Panc1 (cell line): ENCODE measurements at regions not wholly inside any gene's neighbourhood (a gene's known extent, or its start where the extent isn't known, plus 50 kb on each side); places are given as distances from the start of the nearest gene placed in this dataset.
"Not testable (repeated sequence)": the region's sequence is repeated elsewhere in the genome, so short reads cannot be mapped to it uniquely, and the experiment has no call there.

Experiments used
- ATAC-seq: fragments of 200-7000 bp; cut with Tn5 transposase; 2 replicates; pipeline ENCODE4 v1.9.1; 2020; ENCODE audit warnings: mild to moderate bottlenecking, moderate library complexity
- BruUV-seq: library from RNA; stranded (reverse); fragments of 400-500 nt; replicated peaks from 2 replicates; lab custom pipeline; 2021; lab: Mats Ljungman, UMichigan
- CTCF ChIA-PET: fragments of 300-600 bp; sonication (Branson Sonifier 250); formaldehyde crosslinking; loops from one replicate; lab custom pipeline; 2022; ENCODE audit warnings: antibody characterized with exemption; lab: Charles Lee
- POLR2A ChIA-PET: fragments of 300-600 bp; sonication (Branson Sonifier 250); formaldehyde crosslinking; loops from one replicate; lab custom pipeline; 2022; ENCODE audit warnings: antibody characterized with exemption; lab: Charles Lee
- DNase-seq: peaks from one replicate; pipeline ENCODE4 v3.0.0-alpha.2; 2010; ENCODE audit warnings: low read depth, low spot score
- H3K27ac ChIP-seq: 2 replicates; pipeline ENCODE4 v1.5.1; 2011; ENCODE audit warnings: mild to moderate bottlenecking, low read length, inconsistent platforms
- H3K27me3 ChIP-seq: fragments of 200-500 bp; sonication (Bioruptor generic); 2 replicates; pipeline ENCODE4 v1.6.0; 2014; ENCODE audit warnings: low read length, inconsistent platforms; ENCODE audit not compliant: control insufficient read depth, insufficient read depth
- H3K36me3 ChIP-seq: fragments of 200-500 bp; sonication (Bioruptor generic); 2 replicates; pipeline ENCODE4 v1.5.1; 2014; ENCODE audit warnings: inconsistent platforms, mild to moderate bottlenecking, low read length, moderate library complexity; ENCODE audit not compliant: control insufficient read depth, insufficient read depth
- H3K4me1 ChIP-seq: 2 replicates; pipeline ENCODE4 v1.5.1; 2011; ENCODE audit warnings: inconsistent platforms, mild to moderate bottlenecking, low read length, moderate library complexity; ENCODE audit not compliant: control insufficient read depth, insufficient read depth
- H3K4me3 ChIP-seq, 2 experiments: 2 replicates each; pipeline ENCODE4 v1.5.1; 2011 to 2012; ENCODE audit warnings: low read depth in 2 of 2, low read length in 2 of 2, mild to moderate bottlenecking in 2 of 2, inconsistent platforms in 1 of 2, moderate library complexity in 1 of 2
- H3K9me3 ChIP-seq: fragments of 200-500 bp; sonication (Bioruptor generic); 2 replicates; pipeline ENCODE4 v1.5.1; 2014; ENCODE audit warnings: low read depth, mild to moderate bottlenecking, inconsistent platforms, low read length, moderate library complexity; ENCODE audit not compliant: control insufficient read depth, insufficient read depth
- POLR2AphosphoS5 ChIP-seq: IDR thresholded peaks from 2 replicates; pipeline ENCODE4 v1.6.1; 2012; ENCODE audit warnings: mild to moderate bottlenecking, low read depth, low read length, moderate library complexity
- SIN3A ChIP-seq: IDR thresholded peaks from 2 replicates; pipeline ENCODE4 v1.6.1; 2012; ENCODE audit warnings: low read depth, mild to moderate bottlenecking, low read length, moderate library complexity, borderline replicate concordance; ENCODE audit not compliant: insufficient read depth
- TCF7L2 ChIP-seq: IDR thresholded peaks from 2 replicates; pipeline ENCODE4 v1.6.1; 2011; ENCODE audit warnings: mild to moderate bottlenecking, low read depth, low read length, inconsistent platforms
- in situ Hi-C: cut with HindIII; loops from 2 replicates; pipeline ENCODE4 v1.10.0; 2016; ENCODE audit warnings: low sequenced_read_pairs, low pct_unique_long_range_greater_than_20kb
- intact Hi-C: fragments of 100-400 bp; cut with micrococcal nuclease; formaldehyde crosslinking; loops from one replicate; pipeline ENCODE4 v1.10.0; 2022; ENCODE audit not compliant: unreplicated experiment
- TF ChIP-seq, protein P1 (sequence below): fragments of 450-650 bp; IDR thresholded peaks from 2 replicates; pipeline ENCODE4 v1.5.1; 2017; ENCODE audit warnings: mild to moderate bottlenecking
- TF ChIP-seq, protein P2 (sequence below), 2 experiments: IDR thresholded peaks; 2 replicates each; pipeline ENCODE4 v1.6.1; 2011 to 2012; ENCODE audit warnings: low read depth in 2 of 2, control low read depth in 1 of 2, low read length in 1 of 2, mild to moderate bottlenecking in 1 of 2, moderate library complexity in 1 of 2; ENCODE audit not compliant: insufficient read depth in 1 of 2

DNA sequence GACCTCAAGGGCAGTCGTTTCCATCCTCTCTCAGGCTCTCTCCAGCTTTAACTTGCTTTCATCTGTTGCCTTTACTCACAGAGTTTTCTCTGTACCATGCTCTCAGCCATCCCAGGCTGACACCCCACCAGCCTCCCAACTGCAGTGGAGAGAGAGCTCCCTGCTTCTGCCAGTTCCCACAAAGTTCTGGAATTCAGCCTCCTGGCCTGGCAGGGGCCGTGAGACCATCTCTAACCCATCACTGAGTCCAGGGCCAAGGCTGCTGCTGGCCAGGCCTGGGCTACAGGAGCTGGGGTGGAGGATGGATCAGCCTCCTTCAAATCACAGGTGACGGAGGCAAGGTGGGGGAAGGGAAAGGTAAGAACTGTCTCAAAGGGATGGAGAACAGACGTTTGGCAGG, 314.9 kb downstream of the ADGRD1 start:
- POLR2A ChIA-PET, in situ Hi-C loops: not testable (repeated sequence)

DNA sequence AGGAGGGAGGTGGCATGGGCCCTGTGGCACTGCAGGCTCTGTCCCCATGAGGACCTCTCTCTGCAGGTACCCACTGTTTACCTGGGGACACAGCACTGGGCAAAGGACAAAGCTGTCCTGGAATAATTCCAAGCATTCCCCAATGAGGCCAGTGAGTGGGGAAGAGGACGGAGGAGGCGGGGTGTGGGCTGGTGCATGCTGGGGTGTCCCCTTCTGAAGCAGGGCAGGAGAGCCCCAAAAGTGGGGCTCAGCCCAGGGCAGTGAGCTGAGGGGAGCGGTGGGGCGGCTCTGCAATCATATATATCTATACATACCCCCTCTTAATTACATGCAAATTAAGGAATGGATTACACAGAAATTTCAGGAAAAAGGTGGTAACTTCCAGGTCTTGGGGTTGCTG, 315.8 kb downstream of the ADGRD1 start:
- ATAC-seq (no peak), DNase-seq (no peak)
- POLR2A ChIA-PET = no interaction called here
- Histone ChIP-seq H3K9me3 (no peaks in the 10 kb centered on the region), H3K27ac (no peak overlapping the region), H3K4me3 (no peak overlapping the region), H3K36me3 (no peaks in the 10 kb centered on the region), H3K4me1 (no peaks in the 10 kb centered on the region), H3K27me3 (peaks cover 2% of the 10 kb centered on the region; the same call in 1 of the 2 replicates)
- in situ Hi-C loops = no loop called here
- TF ChIP-seq SIN3A = no peak
- no peak for TF ChIP-seq POLR2AphosphoS5
- TF ChIP-seq, protein P1, sequence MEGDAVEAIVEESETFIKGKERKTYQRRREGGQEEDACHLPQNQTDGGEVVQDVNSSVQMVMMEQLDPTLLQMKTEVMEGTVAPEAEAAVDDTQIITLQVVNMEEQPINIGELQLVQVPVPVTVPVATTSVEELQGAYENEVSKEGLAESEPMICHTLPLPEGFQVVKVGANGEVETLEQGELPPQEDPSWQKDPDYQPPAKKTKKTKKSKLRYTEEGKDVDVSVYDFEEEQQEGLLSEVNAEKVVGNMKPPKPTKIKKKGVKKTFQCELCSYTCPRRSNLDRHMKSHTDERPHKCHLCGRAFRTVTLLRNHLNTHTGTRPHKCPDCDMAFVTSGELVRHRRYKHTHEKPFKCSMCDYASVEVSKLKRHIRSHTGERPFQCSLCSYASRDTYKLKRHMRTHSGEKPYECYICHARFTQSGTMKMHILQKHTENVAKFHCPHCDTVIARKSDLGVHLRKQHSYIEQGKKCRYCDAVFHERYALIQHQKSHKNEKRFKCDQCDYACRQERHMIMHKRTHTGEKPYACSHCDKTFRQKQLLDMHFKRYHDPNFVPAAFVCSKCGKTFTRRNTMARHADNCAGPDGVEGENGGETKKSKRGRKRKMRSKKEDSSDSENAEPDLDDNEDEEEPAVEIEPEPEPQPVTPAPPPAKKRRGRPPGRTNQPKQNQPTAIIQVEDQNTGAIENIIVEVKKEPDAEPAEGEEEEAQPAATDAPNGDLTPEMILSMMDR = no peak
- TF ChIP-seq, protein P2, sequence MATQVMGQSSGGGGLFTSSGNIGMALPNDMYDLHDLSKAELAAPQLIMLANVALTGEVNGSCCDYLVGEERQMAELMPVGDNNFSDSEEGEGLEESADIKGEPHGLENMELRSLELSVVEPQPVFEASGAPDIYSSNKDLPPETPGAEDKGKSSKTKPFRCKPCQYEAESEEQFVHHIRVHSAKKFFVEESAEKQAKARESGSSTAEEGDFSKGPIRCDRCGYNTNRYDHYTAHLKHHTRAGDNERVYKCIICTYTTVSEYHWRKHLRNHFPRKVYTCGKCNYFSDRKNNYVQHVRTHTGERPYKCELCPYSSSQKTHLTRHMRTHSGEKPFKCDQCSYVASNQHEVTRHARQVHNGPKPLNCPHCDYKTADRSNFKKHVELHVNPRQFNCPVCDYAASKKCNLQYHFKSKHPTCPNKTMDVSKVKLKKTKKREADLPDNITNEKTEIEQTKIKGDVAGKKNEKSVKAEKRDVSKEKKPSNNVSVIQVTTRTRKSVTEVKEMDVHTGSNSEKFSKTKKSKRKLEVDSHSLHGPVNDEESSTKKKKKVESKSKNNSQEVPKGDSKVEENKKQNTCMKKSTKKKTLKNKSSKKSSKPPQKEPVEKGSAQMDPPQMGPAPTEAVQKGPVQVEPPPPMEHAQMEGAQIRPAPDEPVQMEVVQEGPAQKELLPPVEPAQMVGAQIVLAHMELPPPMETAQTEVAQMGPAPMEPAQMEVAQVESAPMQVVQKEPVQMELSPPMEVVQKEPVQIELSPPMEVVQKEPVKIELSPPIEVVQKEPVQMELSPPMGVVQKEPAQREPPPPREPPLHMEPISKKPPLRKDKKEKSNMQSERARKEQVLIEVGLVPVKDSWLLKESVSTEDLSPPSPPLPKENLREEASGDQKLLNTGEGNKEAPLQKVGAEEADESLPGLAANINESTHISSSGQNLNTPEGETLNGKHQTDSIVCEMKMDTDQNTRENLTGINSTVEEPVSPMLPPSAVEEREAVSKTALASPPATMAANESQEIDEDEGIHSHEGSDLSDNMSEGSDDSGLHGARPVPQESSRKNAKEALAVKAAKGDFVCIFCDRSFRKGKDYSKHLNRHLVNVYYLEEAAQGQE (IDR thresholded peaks at IDR 0.05; ENCODE audit: insufficient read depth in 1 of 2, low read depth in 2 of 2, low read length in 1 of 2) = no peak
- TF ChIP-seq TCF7L2 = no peak
- CTCF ChIA-PET = no interaction called here
- no TSS peak for BruUV-seq
- intact Hi-C loops = no loop called here

More for the DNA sequence above, 314.9 kb downstream of the ADGRD1 start:
- H3K27ac ChIP-seq, H3K4me3 ChIP-seq, DNase-seq, H3K36me3 ChIP-seq, H3K4me1 ChIP-seq, H3K27me3 ChIP-seq, H3K9me3 ChIP-seq, intact Hi-C loops, CTCF ChIA-PET, ATAC-seq, BruUV-seq: not testable (repeated sequence)

DNA sequence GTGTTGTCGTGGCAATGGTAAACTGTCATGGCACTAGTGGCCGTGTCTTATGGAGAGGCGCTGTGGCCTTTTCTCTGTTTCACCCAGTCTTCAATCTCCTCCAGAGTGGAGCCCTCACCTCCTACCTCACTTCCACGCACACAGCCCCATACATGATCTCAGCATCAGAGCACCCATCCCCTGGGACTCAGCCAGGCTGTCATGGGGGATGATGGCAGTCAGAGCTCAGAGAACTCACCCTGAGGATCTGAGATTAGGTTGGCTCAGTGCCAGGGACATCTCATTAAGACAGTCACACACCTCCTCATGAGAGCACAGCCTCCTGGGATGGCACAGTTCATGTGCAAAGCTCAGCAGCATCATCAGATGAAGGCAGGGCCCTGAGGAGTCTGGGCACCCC, 316.3 kb downstream of the ADGRD1 start:
- in situ Hi-C loops = not testable (repeated sequence)

More for the DNA sequence above, 316.3 kb downstream of the ADGRD1 start:
- CTCF ChIA-PET, H3K27me3 ChIP-seq, H3K4me3 ChIP-seq, H3K4me1 ChIP-seq, POLR2A ChIA-PET, intact Hi-C loops, ATAC-seq, BruUV-seq, H3K36me3 ChIP-seq, H3K27ac ChIP-seq, DNase-seq, H3K9me3 ChIP-seq: not testable (repeated sequence)
